Posterior cingulate gyrus (tissue), 11 donors: ENCODE measurements at regions not wholly inside any gene's neighbourhood (a gene's known extent, or its start where the extent isn't known, plus 50 kb on each side); places are given as distances from the start of the nearest gene placed in this dataset.

ENCODE experiments used
- DNase-seq, 10 donors: peaks; one replicate each; pipeline versions ENCODE4 v3.0.0 to v3.0.0-alpha.2; 2020 to 2021; ENCODE audit warnings: mixed read lengths in 3 of 10
- intact Hi-C: fragments of 100-400 bp; cut with DNase I; formaldehyde crosslinking; loops from one replicate; pipeline ENCODE4 v1.15.1; 2023

- no peak for DNase-seq
- intact Hi-C loops = no loop called here
These were observed 83.7 kb downstream of the MCFD2 start for GRCh38 chr2:46831869-46832265.

- intact Hi-C loops = no loop called here
- DNase-seq = peak in 1 of 10 donors; percentile 38
These were observed 84.3 kb downstream of the MCFD2 start for GRCh38 chr2:46831051-46831868.

- peak in 1 of 10 donors; percentile 54 for DNase-seq
- intact Hi-C loops = no loop called here
These were observed 86.2 kb downstream of the MCFD2 start for GRCh38 chr2:46829231-46829995.

DNA sequence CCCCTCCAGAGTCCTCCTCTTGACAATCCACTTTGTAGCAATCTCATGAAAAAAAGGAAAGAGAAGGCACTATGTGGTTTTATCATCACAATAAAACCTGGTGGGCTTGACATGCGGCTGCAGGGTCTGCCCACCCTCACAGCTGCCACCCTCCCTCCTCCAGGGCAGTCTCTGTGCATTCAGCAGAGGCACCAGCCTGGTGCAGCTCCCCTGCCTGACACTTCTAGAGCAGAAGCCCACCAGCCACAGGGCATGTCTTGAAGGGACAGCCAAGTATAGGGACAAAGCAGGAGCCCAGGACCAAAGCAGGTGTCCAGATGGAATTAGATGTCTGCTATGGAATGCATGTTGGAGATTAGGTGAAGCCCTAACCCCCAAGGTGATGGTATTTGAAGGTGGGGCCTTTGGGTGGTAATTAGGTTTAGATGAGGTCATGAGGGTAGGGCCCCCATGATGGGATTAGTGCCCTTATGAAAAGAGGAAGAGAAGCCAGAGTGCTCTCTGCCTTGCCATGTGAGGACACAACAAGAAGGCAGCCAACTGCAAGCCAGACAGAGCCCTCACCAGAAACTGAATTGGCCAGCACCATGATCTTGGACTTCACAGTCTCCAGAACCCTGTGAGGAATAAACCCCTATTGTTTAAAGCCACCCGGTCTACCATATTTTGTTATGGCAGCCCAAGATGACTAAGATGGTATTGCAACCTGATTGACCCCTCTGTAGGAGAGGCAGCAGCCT lies 86.9 kb downstream of the MCFD2 start:
- intact Hi-C loops = no loop called here
- peak in 1 of 10 donors; percentile 44 for DNase-seq

DNA sequence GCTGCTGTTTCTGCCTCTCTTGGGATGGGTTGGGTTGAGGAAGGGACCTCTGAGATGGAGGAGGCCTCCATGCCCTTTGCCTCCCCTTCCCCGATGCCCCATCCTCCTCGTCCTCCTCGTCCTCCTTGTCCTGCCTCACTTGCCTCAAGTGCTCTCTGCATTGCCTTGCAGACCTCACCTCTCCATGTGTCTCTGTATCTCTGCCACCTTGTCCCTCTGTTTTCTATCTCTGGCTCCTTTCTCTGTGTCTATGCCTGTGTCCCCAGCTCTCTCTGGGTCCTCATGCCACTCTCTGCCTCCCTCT lies 87.5 kb downstream of the MCFD2 start:
- intact Hi-C loops = no loop called here
- peak in 1 of 10 donors; percentile 44 for DNase-seq

DNA sequence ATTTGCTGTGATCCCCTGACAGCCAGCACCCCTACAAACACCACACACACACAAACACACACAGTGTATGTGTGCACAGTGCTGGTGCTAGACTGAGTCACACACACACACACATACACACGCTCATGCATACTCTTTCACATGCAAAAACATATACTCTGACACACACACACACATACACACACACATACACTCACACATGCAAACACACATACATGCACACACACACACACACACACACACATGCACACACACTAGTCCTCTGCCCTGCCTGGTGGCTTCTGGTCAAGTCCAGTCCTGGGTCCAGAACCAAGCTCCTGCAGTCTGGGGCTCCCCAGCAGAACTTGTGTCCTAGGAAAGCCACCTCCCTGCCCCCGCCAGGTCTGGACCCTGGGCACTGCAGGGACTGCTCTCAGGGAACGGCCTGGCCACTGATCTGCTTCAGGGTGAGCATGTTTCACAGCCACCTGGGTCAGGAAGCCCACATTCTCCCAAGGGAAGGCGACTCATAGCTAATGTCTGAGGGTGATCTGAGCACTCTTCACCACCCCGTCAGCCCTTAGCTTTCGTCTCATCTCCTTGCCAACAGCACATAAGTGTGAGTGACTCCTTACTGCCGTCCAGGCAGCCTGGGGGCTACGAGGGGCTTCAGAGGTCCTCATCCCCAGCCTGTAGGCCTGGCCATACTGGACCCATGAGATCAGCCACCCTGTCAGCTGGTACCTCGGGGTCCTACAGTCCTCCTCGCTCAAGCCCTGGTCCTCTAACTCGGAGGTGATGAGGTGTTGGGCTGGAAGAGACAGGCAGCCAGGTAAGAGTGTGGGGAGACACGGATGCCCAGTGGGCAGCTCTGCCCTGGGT lies 88.1 kb downstream of the MCFD2 start:
- peak in 1 of 10 donors; percentile 47 for DNase-seq
- intact Hi-C loops = no loop called here

DNA sequence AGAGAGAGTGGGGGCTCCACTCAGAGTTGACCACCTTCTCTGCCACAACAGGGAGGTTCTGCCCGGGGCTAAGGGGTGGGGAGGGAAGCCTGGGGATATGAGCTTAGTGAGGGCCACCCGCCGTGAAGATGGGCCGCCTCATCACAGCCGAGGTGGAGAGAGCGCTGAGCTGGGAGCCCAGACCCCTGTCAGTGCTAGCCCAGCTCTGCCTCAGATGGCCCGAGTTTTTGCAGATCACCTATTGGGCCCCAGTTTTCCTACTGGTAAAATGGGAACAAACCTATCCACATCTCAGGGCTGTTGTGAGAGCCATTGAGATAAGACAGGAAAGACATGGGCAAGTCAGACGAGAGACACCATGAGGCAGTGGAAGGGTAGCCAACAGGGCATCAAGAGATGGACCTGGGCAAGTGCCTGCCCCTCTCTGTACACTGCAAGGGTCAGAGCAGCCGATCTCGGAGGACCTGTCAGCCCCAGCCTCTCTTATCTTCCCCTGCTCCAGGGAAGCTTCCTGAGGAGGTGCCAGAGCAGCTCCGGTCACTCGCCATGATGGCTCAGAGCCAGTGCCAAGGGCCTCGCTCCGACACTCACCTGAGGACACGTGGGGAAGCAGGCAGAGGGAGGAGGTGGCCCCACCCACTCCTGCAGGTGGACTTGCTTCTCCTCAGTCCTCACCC lies 88.9 kb downstream of the MCFD2 start:
- intact Hi-C loops = no loop called here
- peak in 1 of 10 donors; percentile 72 for DNase-seq

DNA sequence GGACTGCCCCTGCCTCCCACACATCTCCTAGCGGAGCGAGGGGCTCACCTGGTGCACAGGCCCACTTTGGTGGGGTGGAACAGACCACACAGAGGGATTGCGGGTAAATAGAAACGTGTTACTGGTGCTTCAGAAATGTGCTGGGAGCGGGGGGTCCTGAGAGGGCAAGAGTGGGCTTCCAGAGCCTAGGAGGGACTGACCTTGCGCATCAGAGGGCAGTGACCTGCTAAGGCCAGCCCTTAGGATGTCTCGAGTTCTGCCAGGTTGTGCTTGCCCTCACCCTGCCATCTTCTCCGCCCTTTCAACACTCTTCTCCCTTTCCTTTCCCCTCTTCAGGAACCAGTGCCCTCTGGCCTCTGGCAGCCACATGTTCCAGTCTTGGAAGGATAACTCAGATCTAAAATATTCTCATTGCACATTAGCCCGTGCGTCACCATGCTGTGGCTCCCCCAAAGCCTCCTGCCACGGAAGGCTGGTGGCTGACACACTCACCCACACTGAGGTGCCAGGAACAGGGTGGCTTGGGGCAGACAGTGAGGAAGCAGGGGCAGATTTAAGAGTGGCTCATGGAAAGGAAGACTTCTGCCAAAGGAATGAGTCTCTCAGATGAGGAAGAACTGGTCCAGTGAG lies 89.6 kb downstream of the MCFD2 start:
- intact Hi-C loops = no loop called here

GRCh38 chr2:46825231-46825938 lies 90.2 kb downstream of the MCFD2 start:
- intact Hi-C loops = no loop called here
- DNase-seq = peak in 1 of 10 donors; percentile 62

More for the DNA sequence above, 89.6 kb downstream of the MCFD2 start:
- peak in 1 of 10 donors; percentile 30 for DNase-seq

GRCh38 chr2:46824611-46825010 lies 91.0 kb downstream of the MCFD2 start:
- intact Hi-C loops = no loop called here
- no peak for DNase-seq

- peak in 1 of 10 donors; percentile 40 for DNase-seq
- intact Hi-C loops = no loop called here
These were observed 94.0 kb downstream of the MCFD2 start for GRCh38 chr2:46821600-46821999.

DNA sequence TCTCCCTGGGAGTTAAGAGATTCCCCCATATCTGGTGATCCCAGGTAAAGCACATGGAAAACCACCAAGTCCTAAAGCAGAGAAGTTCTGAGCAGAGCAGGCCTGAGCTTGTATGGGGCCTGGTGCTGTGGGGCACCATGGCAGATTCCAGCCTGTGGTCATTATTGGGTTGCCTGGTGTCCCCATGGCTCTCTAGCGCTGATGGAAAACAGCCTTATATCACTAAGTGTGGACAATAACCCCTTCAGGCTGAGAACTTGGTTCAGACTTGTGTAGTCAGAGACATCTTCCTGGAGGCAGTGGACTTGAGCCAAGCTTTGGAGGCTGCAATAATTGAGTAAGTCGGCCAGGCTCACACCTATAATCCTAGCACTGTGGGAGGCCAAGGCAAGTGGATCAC lies 96.8 kb downstream of the MCFD2 start:
- DNase-seq = no peak
- intact Hi-C loops = no loop called here

DNA sequence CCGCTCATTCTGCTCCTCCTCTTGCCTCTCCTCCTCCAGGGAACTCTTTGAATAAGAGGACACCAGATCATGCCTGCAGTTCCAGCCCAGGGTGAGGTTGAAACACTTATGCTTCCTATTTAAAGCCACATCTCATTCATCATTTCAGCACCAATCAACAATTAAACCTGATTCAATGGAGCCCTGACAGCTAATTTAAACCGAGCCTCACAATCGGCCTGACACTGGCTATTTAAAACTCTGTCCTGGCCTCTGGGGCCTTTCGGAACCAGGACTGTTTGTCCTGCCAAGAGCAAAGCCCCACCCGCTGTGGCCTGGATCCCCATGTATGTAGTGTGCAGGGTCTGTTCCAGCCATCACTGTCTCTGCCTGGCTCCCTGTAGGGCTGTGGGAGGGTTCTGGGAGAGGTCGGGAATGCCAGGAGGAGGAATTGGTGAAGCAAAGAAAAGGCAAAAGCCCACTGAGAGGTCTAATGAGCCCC lies 97.4 kb downstream of the MCFD2 start:
- intact Hi-C loops = no loop called here
- peak in 3 of 10 donors; percentile 26 to 80 (median 33) for DNase-seq

GRCh38 chr2:46816846-46817726 lies 98.5 kb downstream of the MCFD2 start:
- DNase-seq = no peak
- intact Hi-C loops = no loop called here

DNA sequence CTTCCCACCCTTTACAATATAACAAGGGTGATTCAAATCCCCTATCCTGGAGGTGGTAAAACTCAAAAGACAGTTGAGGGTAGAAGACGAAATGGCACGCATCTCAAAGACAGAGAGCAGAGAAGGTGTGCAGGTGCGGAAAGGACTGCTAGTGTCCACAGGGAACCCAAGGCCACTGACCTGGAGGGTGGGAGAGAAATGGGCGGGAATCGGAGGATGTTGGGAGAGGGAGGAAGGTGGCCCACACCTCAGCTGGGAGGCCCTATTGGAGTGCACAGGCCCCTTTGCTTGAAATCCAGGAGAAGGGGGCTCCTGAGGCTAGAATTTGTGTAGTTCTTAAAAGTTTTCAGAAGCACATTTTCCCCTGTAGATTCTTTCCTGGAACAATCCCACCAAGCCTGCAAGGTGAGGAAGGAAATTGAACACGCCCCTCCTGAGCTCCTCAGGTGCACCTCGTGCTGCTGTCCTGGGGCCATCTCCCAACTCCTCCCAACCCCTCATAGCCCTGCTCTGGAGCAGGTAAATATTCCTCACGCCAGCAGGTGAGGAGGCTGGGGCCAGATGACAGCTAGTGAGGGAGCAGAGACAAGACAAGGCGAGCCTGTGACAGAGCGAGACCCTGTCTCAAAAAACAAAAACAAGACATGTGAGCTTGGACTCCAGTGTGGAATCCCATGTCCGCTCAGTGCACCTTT lies 99.3 kb downstream of the MCFD2 start:
- intact Hi-C loops = no loop called here

DNA sequence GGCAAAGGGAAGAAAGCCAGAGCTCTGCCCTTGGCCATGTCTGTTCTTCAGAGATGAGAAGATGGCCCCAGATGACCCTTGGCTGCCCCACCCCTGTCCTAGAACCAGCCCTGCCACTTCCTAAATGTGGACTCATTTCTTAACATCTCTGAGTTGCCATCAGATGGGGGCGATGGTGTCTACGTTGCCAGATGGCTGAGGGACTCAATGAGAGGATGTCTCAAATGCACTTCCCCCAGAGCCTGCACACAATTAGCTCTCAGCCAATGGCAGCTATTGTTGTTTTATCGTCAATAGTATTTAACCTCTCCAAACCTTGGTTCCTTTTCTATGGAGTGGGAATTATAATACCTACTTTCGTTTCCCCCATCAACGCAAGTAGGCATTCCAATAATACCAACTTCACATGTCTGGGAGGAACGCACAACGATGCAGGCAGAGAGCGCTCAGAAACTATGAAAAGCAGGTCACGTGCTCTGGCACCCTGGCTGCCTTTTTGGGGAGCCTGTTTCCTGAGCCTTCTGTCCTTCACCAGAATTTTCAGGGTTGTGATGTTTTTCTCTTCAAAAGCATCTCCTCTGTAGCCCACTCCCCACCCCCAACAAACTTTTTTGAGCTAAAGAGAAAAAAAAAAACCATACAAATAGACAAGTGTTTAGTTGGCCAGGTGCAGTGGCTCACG lies 100.3 kb downstream of the MCFD2 start:
- DNase-seq = no peak

More for the DNA sequence above, 99.3 kb downstream of the MCFD2 start:
- DNase-seq = no peak

More for the DNA sequence above, 100.3 kb downstream of the MCFD2 start:
- intact Hi-C loops = no loop called here
